ENCODE measurements at regions not wholly inside any gene's neighbourhood (a gene's known extent, or its start where the extent isn't known, plus 50 kb on each side); places are given as distances from the start of the nearest gene placed in this dataset.

GRCh38 chr7:18295781-18296423 lies 199.6 kb upstream of the HDAC9 start:
- Histone ChIP-seq H3K14ac (replicated peaks; ENCODE audit: low read depth, low read length) (no peak overlapping the region), H2AFZ (replicated peaks; ENCODE audit: low read length, poor library complexity) (no peak overlapping the region), H3K9me1 (ENCODE audit: insufficient read depth, low read length) (no peaks in the 10 kb centered on the region), H3K4me1 (ENCODE audit: control insufficient read depth, insufficient read depth, low read length) (no peaks in the 10 kb centered on the region), H2BK20ac (ENCODE audit: low read depth, low read length) (no peak overlapping the region), H3K27ac (ENCODE audit: insufficient read depth, low read length) (no peak overlapping the region), H4K91ac (ENCODE audit: insufficient read depth, low read depth, low read length) (no peak overlapping the region), H3K36me3 (ENCODE audit: control insufficient read depth, insufficient read depth, low read length) (no peaks in the 10 kb centered on the region), H3K23ac (ENCODE audit: low read depth, low read length) (no peak overlapping the region), H2BK5ac (ENCODE audit: low read depth, low read length, poor library complexity, severe bottlenecking) (no peak overlapping the region), H2AK9ac (replicated peaks; ENCODE audit: low read depth, low read length, poor library complexity) (no peak overlapping the region), H3K56ac (ENCODE audit: extremely low read depth, insufficient read depth, low read length) (no peak overlapping the region), H2BK120ac (ENCODE audit: low read depth, low read length) (no peak overlapping the region), H4K8ac (ENCODE audit: low read depth in 2 of 2, low read length in 2 of 2) (no peak overlapping the region), H4K20me1 (ENCODE audit: insufficient read depth, low read length) (no peaks in the 10 kb centered on the region), H3K4ac (ENCODE audit: low read depth, low read length) (no peak overlapping the region), H3K4me3 (ENCODE audit: insufficient read depth, low read depth, low read length) (no peak overlapping the region), H3K9ac (ENCODE audit: low read depth, low read length) (no peak overlapping the region), H3K9me3 (ENCODE audit: control insufficient read depth, insufficient read depth, low read length) (no peaks in the 10 kb centered on the region), H2AK5ac (ENCODE audit: low read depth, low read length) (no peak overlapping the region), H3K79me1 (ENCODE audit: low read depth in 1 of 2, low read length in 2 of 2) (no peaks in the 10 kb centered on the region), H3K18ac (ENCODE audit: low read depth, low read length) (no peak overlapping the region), H3K27me3 (ENCODE audit: control insufficient read depth, insufficient read depth, low read length) (no peaks in the 10 kb centered on the region; the same call in none of the 2 replicates), H3K4me2 (ENCODE audit: low read depth, low read length) (no peak overlapping the region), H4K5ac (ENCODE audit: low read depth, low read length) (no peak overlapping the region), H2BK15ac (ENCODE audit: low read depth, low read length) (no peak overlapping the region)
- intact Hi-C loops (cut with micrococcal nuclease) (no loop called here), in situ Hi-C loops (cut with MboI; ENCODE audit: low sequenced_read_pairs) (no loop called here), dilution Hi-C loops (cut with HindIII; ENCODE audit: low sequenced_read_pairs, unreplicated experiment) (no loop called here)
- ATAC-seq (ENCODE audit: low read depth) (no peak), DNase-seq (no peak)
- ChIA-PET CTCF (no interaction called here), POLR2A (ENCODE audit: unreplicated experiment) (no interaction called here)
- WGBS, 2 experiments (ENCODE audit: extremely low coverage in 2 of 2, insufficient read length in 1 of 2) = 40% methylated on average over 1 of the region's 3 CpGs; no CpG with 5 or more reads in 1 of the 2 experiments
- BruUV-seq (replicated peaks) = no TSS peak
- TF ChIP-seq SMC3 (IDR thresholded peaks at IDR 0.05; ENCODE audit: low read depth, low read length) (no peak), RAD21 (IDR thresholded peaks at IDR 0.05; ENCODE audit: low read length) (no peak), CHD1 (IDR thresholded peaks at IDR 0.05; ENCODE audit: low read depth, low read length) (no peak), MAZ (IDR thresholded peaks at IDR 0.05; ENCODE audit: borderline replicate concordance, low read depth, low read length) (no peak), FOS (IDR thresholded peaks at IDR 0.05; ENCODE audit: low read depth, low read length) (no peak), USF2 (IDR thresholded peaks at IDR 0.05; ENCODE audit: low read depth, low read length) (no peak), NFE2L2 (IDR thresholded peaks at IDR 0.05; ENCODE audit: low read depth, low read length) (no peak), MAFK (IDR thresholded peaks at IDR 0.05; ENCODE audit: low read depth, low read length) (no peak), CEBPB (IDR thresholded peaks at IDR 0.05; ENCODE audit: low read depth, low read length) (no peak), CTCF (conservative IDR thresholded peaks at IDR 0.05; ENCODE audit: low read depth, low read length) (no peak), MXI1 (IDR thresholded peaks at IDR 0.05; ENCODE audit: borderline replicate concordance, low read depth, low read length) (no peak), ELK1 (IDR thresholded peaks at IDR 0.05; ENCODE audit: borderline replicate concordance, low read depth, low read length) (no peak), RCOR1 (IDR thresholded peaks at IDR 0.05; ENCODE audit: insufficient replicate concordance, low read length) (no peak), BHLHE40 (IDR thresholded peaks at IDR 0.05; ENCODE audit: low read depth, low read length) (no peak)

Data from IMR-90 (cell line).